ENCODE measurements at regions not wholly inside any gene's neighbourhood (a gene's known extent, or its start where the extent isn't known, plus 50 kb on each side); places are given as distances from the start of the nearest gene placed in this dataset.

GRCh38 chr2:147394179-147394790, 450.5 kb upstream of the ACVR2A start:
- DNase-seq: no peak

- no peak for DNase-seq
Measured at GRCh38 chr2:147392180-147392579, 452.6 kb upstream of the ACVR2A start.

GRCh38 chr2:147390475-147390874, 454.4 kb upstream of the ACVR2A start:
- DNase-seq: no peak

GRCh38 chr2:147389218-147389617, 455.6 kb upstream of the ACVR2A start:
- no peak for DNase-seq

- DNase-seq: no peak
Measured at GRCh38 chr2:147388217-147388616, 456.6 kb upstream of the ACVR2A start.

GRCh38 chr2:147386284-147386683, 458.5 kb upstream of the ACVR2A start:
- no peak for DNase-seq

- no peak for DNase-seq
Measured at GRCh38 chr2:147385600-147385999, 459.2 kb upstream of the ACVR2A start.

- DNase-seq: no peak
Measured at GRCh38 chr2:147384659-147385058, 460.2 kb upstream of the ACVR2A start.

- DNase-seq: no peak
Measured at GRCh38 chr2:147382322-147382948, 462.4 kb upstream of the ACVR2A start.

- no peak for DNase-seq
Measured at GRCh38 chr2:147378403-147378802, 466.4 kb upstream of the ACVR2A start.

GRCh38 chr2:147375073-147375472, 469.8 kb upstream of the ACVR2A start:
- DNase-seq: no peak

GRCh38 chr2:147374423-147374811, 470.4 kb upstream of the ACVR2A start:
- DNase-seq: no peak

- no peak for DNase-seq
Measured at GRCh38 chr2:147373800-147374422, 470.9 kb upstream of the ACVR2A start.

- DNase-seq: no peak
Measured at GRCh38 chr2:147368306-147368705, 476.5 kb upstream of the ACVR2A start.

GRCh38 chr2:147366279-147366678, 478.6 kb upstream of the ACVR2A start:
- DNase-seq: no peak

- DNase-seq: no peak
Measured at GRCh38 chr2:147365622-147366021, 479.2 kb upstream of the ACVR2A start.

- no peak for DNase-seq
Measured at GRCh38 chr2:147364597-147364996, 480.2 kb upstream of the ACVR2A start.

GRCh38 chr2:147363181-147363580, 481.6 kb upstream of the ACVR2A start:
- no peak for DNase-seq

GRCh38 chr2:147358375-147358774, 486.5 kb upstream of the ACVR2A start:
- DNase-seq: no peak

- no peak for DNase-seq
Measured at GRCh38 chr2:147356157-147356556, 488.7 kb upstream of the ACVR2A start.

- no peak for DNase-seq
Measured at GRCh38 chr2:147355706-147356105, 489.1 kb upstream of the ACVR2A start.

- no peak for DNase-seq
Measured at GRCh38 chr2:147353072-147353381, 491.8 kb upstream of the ACVR2A start.

- no peak for DNase-seq
Measured at GRCh38 chr2:147352264-147353071, 492.4 kb upstream of the ACVR2A start.

GRCh38 chr2:147351784-147352183, 493.0 kb upstream of the ACVR2A start:
- no peak for DNase-seq
